HepG2 (cell line): ENCODE measurements at regions not wholly inside any gene's neighbourhood (a gene's known extent, or its start where the extent isn't known, plus 50 kb on each side); places are given as distances from the start of the nearest gene placed in this dataset.
A peak's percentile ranks its signal among the peaks of the same experiment; 100 is the strongest.

ENCODE experiments used
- GTF2F1 ChIP-seq: fragments of 150-350 bp; IDR thresholded peaks from 2 replicates; pipeline ENCODE4 v1.6.1; 2014; ENCODE audit warnings: low read length
- KIAA2018 ChIP-seq: sonication (generic); formaldehyde crosslinking; IDR thresholded peaks from 2 replicates; pipeline ENCODE4 v1.5.0; 2020; ENCODE audit warnings: mild to moderate bottlenecking, missing genetic modification reagents, borderline replicate concordance
- MLX ChIP-seq: IDR thresholded peaks from 2 replicates; pipeline ENCODE4 v1.6.1; 2016
- NFATC3 ChIP-seq: sonication (generic); formaldehyde crosslinking; IDR thresholded peaks from 2 replicates; pipeline ENCODE4 v1.5.1; 2020; ENCODE audit warnings: mild to moderate bottlenecking, missing genetic modification reagents
- NPAS2 ChIP-seq: sonication (generic); formaldehyde crosslinking; IDR thresholded peaks from 2 replicates; pipeline ENCODE4 v1.8.0; 2022; ENCODE audit warnings: mild to moderate bottlenecking, missing genetic modification reagents, borderline replicate concordance
- PHF8 ChIP-seq: sonication (generic); formaldehyde crosslinking; IDR thresholded peaks from 2 replicates; pipeline ENCODE4 v1.5.0; 2020; ENCODE audit warnings: missing genetic modification reagents
- PTBP1 ChIP-seq: fragments of 200-400 bp; formaldehyde crosslinking; IDR thresholded peaks from 2 replicates; pipeline ENCODE4 v1.6.1; 2018; ENCODE audit warnings: low read length, low read depth; ENCODE audit not compliant: poor library complexity, severe bottlenecking
- RXRB ChIP-seq: IDR thresholded peaks from 2 replicates; pipeline ENCODE4 v1.6.1; 2016; ENCODE audit warnings: borderline replicate concordance, missing genetic modification reagents, missing compliant biosample characterization
- ZBTB14 ChIP-seq: sonication (generic); formaldehyde crosslinking; IDR thresholded peaks from 2 replicates; pipeline ENCODE4 v1.4.0; 2020; ENCODE audit warnings: missing genetic modification reagents
- ZBTB37 ChIP-seq: sonication (generic); formaldehyde crosslinking; IDR thresholded peaks from 2 replicates; pipeline ENCODE4 v1.4.0; 2020; ENCODE audit warnings: mild to moderate bottlenecking, missing genetic modification reagents
- ZNF550 ChIP-seq: sonication (generic); formaldehyde crosslinking; IDR thresholded peaks from 2 replicates; pipeline ENCODE4 v1.4.0; 2020; ENCODE audit warnings: mild to moderate bottlenecking, missing genetic modification reagents, borderline replicate concordance
- ZNF646 ChIP-seq: sonication (generic); formaldehyde crosslinking; IDR thresholded peaks from 2 replicates; pipeline ENCODE4 v1.9.0; 2021; ENCODE audit warnings: mild to moderate bottlenecking, missing genetic modification reagents

GRCh38 chr18:73189718-73190117 lies 321.9 kb upstream of the NETO1 start (continued):
- TF ChIP-seq KIAA2018 (CRISPR knock-in tag) (no peak), PTBP1 (no peak), NFATC3 (no peak), ZBTB14 (no peak), NPAS2 (no peak), ZNF550 (CRISPR knock-in tag) (no peak), PHF8 (CRISPR knock-in tag) (no peak), GTF2F1 (no peak), RXRB (CRISPR knock-in tag) (peak; percentile 45), ZNF646 (no peak), ZBTB37 (CRISPR knock-in tag) (no peak), MLX (CRISPR knock-in tag) (no peak)
